Ascending aorta (tissue), 2 donors: ENCODE measurements at regions not wholly inside any gene's neighbourhood (a gene's known extent, or its start where the extent isn't known, plus 50 kb on each side); places are given as distances from the start of the nearest gene placed in this dataset.
"Not testable (repeated sequence)": the region's sequence is repeated elsewhere in the genome, so short reads cannot be mapped to it uniquely, and the experiment has no call there.

Experiments
- DNase-seq, 2 donors: peaks; one replicate each; pipeline ENCODE4 v3.0.0-alpha.2; 2019; ENCODE audit warnings: low spot score in 2 of 2
- H3K27ac ChIP-seq, 2 donors: fragments of 200-600 bp; sonication (generic); one replicate each; pipeline ENCODE4 v1.5.1; 2016 to 2017; ENCODE audit warnings: mild to moderate bottlenecking in 1 of 2
- H3K27me3 ChIP-seq: fragments of 200-600 bp; sonication (generic); one replicate; pipeline ENCODE4 v1.5.1; 2017
- H3K36me3 ChIP-seq, 2 donors: fragments of 200-600 bp; sonication (generic); one replicate each; pipeline ENCODE4 v1.5.1; 2016
- H3K4me1 ChIP-seq, 2 donors: fragments of 200-600 bp; sonication (generic); one replicate each; pipeline ENCODE4 v1.5.1; 2016 to 2017; ENCODE audit warnings: mild to moderate bottlenecking in 1 of 2
- H3K4me3 ChIP-seq, 2 donors: fragments of 200-600 bp; sonication (generic); one replicate each; pipeline ENCODE4 v1.5.1; 2016 to 2017; ENCODE audit warnings: mild to moderate bottlenecking in 1 of 2
- H3K9me3 ChIP-seq, 2 donors: fragments of 200-600 bp; sonication (generic); one replicate each; pipeline ENCODE4 v1.5.1; 2016
- intact Hi-C: fragments of 100-400 bp; cut with DNase I; formaldehyde crosslinking; loops from one replicate; pipeline ENCODE4 v1.15.1; 2023
- TF ChIP-seq, protein P1 (sequence below), 3 experiments: fragments of 200-600 bp in 2 of 3; fragments of 450-650 bp in 1 of 3; sonication (generic) in 2 of 3; IDR thresholded peaks; one replicate each; pipeline ENCODE4 v1.5.1; 2016 to 2019; ENCODE audit warnings: antibody characterized with exemption in 3 of 3, mild to moderate bottlenecking in 1 of 3, moderate library complexity in 1 of 3

DNA sequence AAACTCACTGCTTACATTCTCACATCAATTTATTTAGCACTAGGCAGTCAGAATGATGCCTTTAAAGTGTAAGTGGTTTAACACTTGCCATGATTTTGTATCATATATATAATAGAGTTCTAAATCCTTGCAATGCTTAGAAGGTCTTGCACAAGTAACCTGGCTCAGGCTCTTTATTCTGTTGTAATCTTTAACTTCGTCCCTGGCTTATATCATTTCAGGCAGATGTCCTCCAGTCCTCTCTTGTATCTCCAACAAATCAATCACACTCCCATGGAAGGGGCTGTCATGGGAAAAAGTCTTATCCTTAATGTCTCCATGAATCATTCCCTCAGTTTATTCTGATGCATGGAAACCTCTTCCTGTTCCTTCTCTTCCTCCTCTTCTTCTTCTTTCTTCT is 841.6 kb upstream of the B3GALT2 start:
- TF ChIP-seq, protein P1, sequence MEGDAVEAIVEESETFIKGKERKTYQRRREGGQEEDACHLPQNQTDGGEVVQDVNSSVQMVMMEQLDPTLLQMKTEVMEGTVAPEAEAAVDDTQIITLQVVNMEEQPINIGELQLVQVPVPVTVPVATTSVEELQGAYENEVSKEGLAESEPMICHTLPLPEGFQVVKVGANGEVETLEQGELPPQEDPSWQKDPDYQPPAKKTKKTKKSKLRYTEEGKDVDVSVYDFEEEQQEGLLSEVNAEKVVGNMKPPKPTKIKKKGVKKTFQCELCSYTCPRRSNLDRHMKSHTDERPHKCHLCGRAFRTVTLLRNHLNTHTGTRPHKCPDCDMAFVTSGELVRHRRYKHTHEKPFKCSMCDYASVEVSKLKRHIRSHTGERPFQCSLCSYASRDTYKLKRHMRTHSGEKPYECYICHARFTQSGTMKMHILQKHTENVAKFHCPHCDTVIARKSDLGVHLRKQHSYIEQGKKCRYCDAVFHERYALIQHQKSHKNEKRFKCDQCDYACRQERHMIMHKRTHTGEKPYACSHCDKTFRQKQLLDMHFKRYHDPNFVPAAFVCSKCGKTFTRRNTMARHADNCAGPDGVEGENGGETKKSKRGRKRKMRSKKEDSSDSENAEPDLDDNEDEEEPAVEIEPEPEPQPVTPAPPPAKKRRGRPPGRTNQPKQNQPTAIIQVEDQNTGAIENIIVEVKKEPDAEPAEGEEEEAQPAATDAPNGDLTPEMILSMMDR (IDR thresholded peaks at IDR 0.05), result no peak
- Histone ChIP-seq H3K36me3 (no peaks in the 10 kb centered on the region), H3K27ac (no peak overlapping the region), H3K9me3 (no peaks in the 10 kb centered on the region), H3K4me3 (no peak overlapping the region), H3K27me3 (no peaks in the 10 kb centered on the region), H3K4me1 (no peaks in the 10 kb centered on the region)
- intact Hi-C loops, result no loop called here
- no peak for DNase-seq

DNA sequence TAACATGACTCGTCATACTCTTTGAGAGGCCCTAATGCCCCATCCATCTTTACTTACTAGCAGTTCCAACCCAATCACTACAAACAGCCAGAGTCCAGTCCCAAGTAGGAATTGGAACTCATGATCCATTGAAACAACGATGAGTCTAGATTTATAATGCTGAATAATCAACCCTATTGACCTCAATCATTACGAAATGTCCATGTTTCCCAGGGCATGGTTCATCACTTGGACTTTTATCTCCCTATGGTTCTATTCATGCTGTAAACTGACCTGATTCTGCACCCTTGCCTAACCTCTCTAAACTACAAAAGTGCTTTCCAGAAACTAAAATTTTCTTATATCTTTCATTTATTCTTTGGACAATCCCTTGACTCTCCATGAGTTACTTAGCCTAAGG is 840.0 kb upstream of the B3GALT2 start:
- DNase-seq, result no peak
- Histone ChIP-seq H3K4me3 (no peak overlapping the region), H3K9me3 (no peaks in the 10 kb centered on the region), H3K36me3 (no peaks in the 10 kb centered on the region), H3K27ac (no peak overlapping the region), H3K4me1 (no peaks in the 10 kb centered on the region), H3K27me3 (no peaks in the 10 kb centered on the region)
- TF ChIP-seq, protein P1 (IDR thresholded peaks at IDR 0.05), result no peak
- intact Hi-C loops, result no loop called here

DNA sequence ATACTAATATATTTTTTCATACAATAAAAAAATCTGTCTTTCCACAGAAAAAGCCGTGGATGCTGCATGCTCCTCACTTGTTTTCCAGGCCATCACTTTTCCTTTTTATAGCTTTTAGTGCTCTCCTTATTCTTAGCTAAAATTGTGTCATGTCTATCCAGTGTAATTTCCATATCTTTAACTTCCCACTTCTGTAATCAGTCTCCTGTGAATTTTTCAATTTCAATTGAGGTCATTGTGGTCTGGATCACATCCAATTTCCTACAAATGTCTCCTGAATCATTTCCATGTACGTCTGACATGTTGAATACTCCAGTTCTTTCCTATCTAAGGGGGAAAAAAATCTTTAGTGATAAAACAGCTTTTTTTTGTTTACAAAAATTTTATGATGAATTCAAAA is 838.2 kb upstream of the B3GALT2 start:
- TF ChIP-seq, protein P1 (IDR thresholded peaks at IDR 0.05), result no peak
- Histone ChIP-seq H3K4me3 (no peak overlapping the region), H3K27me3 (no peaks in the 10 kb centered on the region), H3K27ac (no peak overlapping the region), H3K4me1 (no peaks in the 10 kb centered on the region), H3K9me3 (no peaks in the 10 kb centered on the region), H3K36me3 (no peaks in the 10 kb centered on the region)
- intact Hi-C loops, result no loop called here
- no peak for DNase-seq

DNA sequence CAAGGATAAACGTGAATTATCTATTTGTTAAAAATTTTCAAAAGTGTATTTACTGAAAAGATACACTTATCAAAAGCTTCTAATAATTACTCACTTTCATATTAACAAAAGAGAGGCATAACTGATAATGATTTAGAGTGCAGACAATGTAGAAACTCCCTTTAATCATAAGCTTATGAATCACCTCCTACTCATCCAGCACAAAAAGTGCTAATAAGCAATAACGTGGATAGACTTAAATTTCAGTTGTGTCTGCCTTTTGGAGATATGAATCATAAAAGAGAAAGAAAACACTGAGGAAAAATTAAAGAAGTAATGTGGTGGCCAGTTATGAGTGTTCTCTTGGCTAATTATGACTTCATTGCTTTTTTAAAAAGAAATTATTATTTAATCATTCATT is 827.6 kb upstream of the B3GALT2 start:
- H3K4me3 ChIP-seq, result no peak overlapping the region
- DNase-seq, result no peak
- intact Hi-C loops, result no loop called here
- TF ChIP-seq, protein P1 (IDR thresholded peaks at IDR 0.05), result no peak
- no peaks in the 10 kb centered on the region for H3K9me3 ChIP-seq
- no peaks in the 10 kb centered on the region for H3K4me1 ChIP-seq
- H3K27me3 ChIP-seq, result no peaks in the 10 kb centered on the region
- H3K36me3 ChIP-seq, result no peaks in the 10 kb centered on the region
- no peak overlapping the region for H3K27ac ChIP-seq

DNA sequence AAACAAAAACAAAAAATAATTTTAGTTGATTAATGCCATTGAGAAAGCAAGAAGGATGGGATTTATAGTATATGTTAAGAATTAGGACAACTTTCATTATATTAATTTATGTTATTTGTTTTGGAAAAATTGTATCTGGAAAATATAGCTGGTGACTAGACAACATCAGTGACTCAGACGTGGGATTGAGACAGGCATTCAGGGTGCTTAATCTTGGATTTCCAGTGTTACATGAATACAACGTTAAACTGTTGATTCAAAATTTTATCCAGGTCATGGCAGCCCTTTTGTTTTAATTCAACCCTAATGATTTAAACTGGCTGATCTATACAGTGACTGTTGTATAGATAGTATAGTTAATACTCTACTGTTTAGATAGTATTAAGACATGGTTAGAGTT is 827.1 kb upstream of the B3GALT2 start:
- TF ChIP-seq, protein P1 (IDR thresholded peaks at IDR 0.05), result no peak
- intact Hi-C loops, result no loop called here
- H3K27ac ChIP-seq, result no peak overlapping the region
- H3K27me3 ChIP-seq, result no peaks in the 10 kb centered on the region
- H3K4me1 ChIP-seq, result no peaks in the 10 kb centered on the region
- no peak overlapping the region for H3K4me3 ChIP-seq
- no peaks in the 10 kb centered on the region for H3K36me3 ChIP-seq
- H3K9me3 ChIP-seq, result no peaks in the 10 kb centered on the region
- no peak for DNase-seq

DNA sequence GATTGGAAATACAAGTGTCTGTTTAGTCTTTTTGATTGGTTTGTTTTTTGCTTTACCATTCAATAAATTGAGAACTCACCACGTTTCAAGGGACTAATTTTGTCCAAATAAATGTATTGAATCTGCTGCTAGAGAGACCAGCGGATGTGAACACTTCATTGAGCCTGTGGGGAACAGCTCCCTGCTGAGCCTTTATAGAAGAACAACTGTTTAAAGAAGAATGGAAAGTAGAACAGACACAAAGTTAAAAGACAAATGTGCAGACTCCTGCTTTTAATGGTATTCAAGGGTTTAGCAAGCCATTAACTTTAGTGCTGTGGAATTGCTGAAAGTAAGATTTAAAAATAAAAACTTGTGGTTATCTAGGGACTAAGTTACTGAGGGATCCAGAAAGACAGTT is 817.7 kb upstream of the B3GALT2 start:
- H3K4me1 ChIP-seq, result no peaks in the 10 kb centered on the region
- H3K36me3 ChIP-seq, result no peaks in the 10 kb centered on the region
- H3K4me3 ChIP-seq, result no peak overlapping the region
- intact Hi-C loops, result no loop called here
- H3K9me3 ChIP-seq, result no peaks in the 10 kb centered on the region
- no peaks in the 10 kb centered on the region for H3K27me3 ChIP-seq
- DNase-seq, result no peak
- H3K27ac ChIP-seq, result no peak overlapping the region
- TF ChIP-seq, protein P1 (IDR thresholded peaks at IDR 0.05), result no peak

DNA sequence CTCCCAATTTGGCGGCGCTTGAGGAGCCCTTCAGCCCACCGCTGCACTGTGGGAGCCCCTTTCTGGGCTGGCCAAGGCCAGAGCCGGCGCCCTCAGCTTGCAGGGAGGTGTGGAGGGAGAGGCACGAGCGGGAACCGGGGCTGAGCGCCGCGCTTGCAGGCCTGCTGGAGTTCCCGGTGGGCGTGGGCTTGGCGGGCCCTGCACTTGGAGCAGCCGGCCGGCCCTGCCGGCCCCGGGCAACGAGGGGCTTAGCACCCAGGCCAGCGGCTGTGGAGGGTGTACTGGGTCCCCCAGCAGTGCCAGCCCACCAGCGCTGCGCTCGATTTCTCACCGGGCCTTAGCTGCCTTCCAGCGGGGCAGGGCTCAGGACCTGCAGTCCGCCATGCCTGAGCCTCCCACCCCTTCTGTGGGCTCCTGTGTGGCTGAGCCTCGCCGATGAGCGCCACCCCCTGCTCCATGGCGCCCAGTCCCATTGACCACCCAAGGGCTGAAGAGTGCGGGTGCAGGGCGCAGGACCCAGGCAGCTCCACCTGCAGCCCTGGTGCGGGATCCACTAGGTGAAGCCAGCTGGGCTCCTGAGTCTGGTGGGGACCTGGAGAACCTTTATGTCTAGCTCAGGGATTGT is 815.4 kb upstream of the B3GALT2 start:
- H3K4me3 ChIP-seq, H3K27ac ChIP-seq, DNase-seq, H3K27me3 ChIP-seq, intact Hi-C loops, H3K9me3 ChIP-seq, H3K4me1 ChIP-seq, H3K36me3 ChIP-seq: not testable (repeated sequence)
